ENCODE measurements at regions not wholly inside any gene's neighbourhood (a gene's known extent, or its start where the extent isn't known, plus 50 kb on each side); places are given as distances from the start of the nearest gene placed in this dataset.

- TF ChIP-seq BRD4 (CRISPR knock-in tag; IDR thresholded peaks at IDR 0.05) (no peak), JUND (CRISPR knock-in tag; IDR thresholded peaks at IDR 0.05) (no peak), TP53 (CRISPR knock-in tag; conservative IDR thresholded peaks at IDR 0.05) (no peak), CTCF (CRISPR knock-in tag; IDR thresholded peaks at IDR 0.05) (no peak), ATF2 (CRISPR knock-in tag; IDR thresholded peaks at IDR 0.05) (no peak), ZNF577 (CRISPR knock-in tag; IDR thresholded peaks at IDR 0.05; ENCODE audit: borderline replicate concordance, low read depth) (no peak), ZNF383 (CRISPR knock-in tag; IDR thresholded peaks at IDR 0.05; ENCODE audit: borderline replicate concordance) (no peak), BRF2 (CRISPR knock-in tag; IDR thresholded peaks at IDR 0.05) (no peak), HIVEP1 (CRISPR knock-in tag; IDR thresholded peaks at IDR 0.05) (no peak), HDAC6 (IDR thresholded peaks at IDR 0.05; ENCODE audit: low read depth, low read length) (no peak), U2AF2 (IDR thresholded peaks at IDR 0.05; ENCODE audit: low read depth, low read length) (no peak), ZNF3 (CRISPR knock-in tag; IDR thresholded peaks at IDR 0.05) (no peak), ZNF205 (CRISPR knock-in tag; IDR thresholded peaks at IDR 0.05) (no peak), USF2 (IDR thresholded peaks at IDR 0.05; ENCODE audit: low read depth, low read length) (no peak), USF2 (CRISPR knock-in tag; IDR thresholded peaks at IDR 0.05; ENCODE audit: borderline replicate concordance) (no peak)
Observed at GRCh38 chr12:47350062-47350408, 270.3 kb upstream of the AMIGO2 start.

Data from HepG2 (cell line).